Loucy (cell line): ENCODE measurements at regions not wholly inside any gene's neighbourhood (a gene's known extent, or its start where the extent isn't known, plus 50 kb on each side); places are given as distances from the start of the nearest gene placed in this dataset.

Source experiments
- H2AFZ ChIP-seq: fragments of 200-600 bp; sonication (generic); 2 replicates; pipeline ENCODE4 v1.6.0; 2016; ENCODE audit warnings: antibody characterized with exemption, mild to moderate bottlenecking, low read length, moderate library complexity
- H3F3A ChIP-seq: fragments of 200-600 bp; 2 replicates; pipeline ENCODE4 v1.6.0; 2016; ENCODE audit warnings: antibody characterized with exemption, low read depth, mild to moderate bottlenecking
- H3K27me3 ChIP-seq: fragments of 200-600 bp; sonication (generic); 2 replicates; pipeline ENCODE4 v1.6.1; 2014; ENCODE audit warnings: low read length, mild to moderate bottlenecking; ENCODE audit not compliant: insufficient read depth, poor library complexity, severe bottlenecking
- H3K36me3 ChIP-seq: fragments of 200-600 bp; sonication (generic); 2 replicates; pipeline ENCODE4 v1.6.1; 2016; ENCODE audit warnings: low read length; ENCODE audit not compliant: insufficient read depth
- H3K4me1 ChIP-seq: fragments of 200-600 bp; sonication (generic); 2 replicates; pipeline ENCODE4 v1.5.1; 2014; ENCODE audit warnings: low read length, mild to moderate bottlenecking; ENCODE audit not compliant: insufficient read depth, poor library complexity, severe bottlenecking
- H3K4me2 ChIP-seq: fragments of 200-600 bp; sonication (generic); 2 replicates; pipeline ENCODE4 v1.6.0; 2014; ENCODE audit warnings: antibody characterized with exemption, low read length, low read depth, mild to moderate bottlenecking; ENCODE audit not compliant: poor library complexity, severe bottlenecking
- H3K4me3 ChIP-seq: fragments of 200-600 bp; sonication (generic); 2 replicates; pipeline ENCODE4 v1.5.1; 2014; ENCODE audit warnings: low read length, mild to moderate bottlenecking, mixed read lengths; ENCODE audit not compliant: poor library complexity, severe bottlenecking
- H3K79me2 ChIP-seq: fragments of 200-600 bp; sonication (generic); 2 replicates; pipeline ENCODE4 v1.6.1; 2014; ENCODE audit warnings: low read length; ENCODE audit not compliant: insufficient read depth
- H3K9ac ChIP-seq: fragments of 200-600 bp; sonication (generic); 2 replicates; pipeline ENCODE4 v1.6.0; 2014; ENCODE audit warnings: mild to moderate bottlenecking, low read depth, low read length, moderate library complexity; ENCODE audit not compliant: poor library complexity, severe bottlenecking
- H3K9me2 ChIP-seq: fragments of 200-600 bp; sonication (generic); replicated peaks from 2 replicates; pipeline ENCODE4 v1.6.1; 2016; ENCODE audit warnings: low read depth, low read length, mixed read lengths
- H3K9me3 ChIP-seq: fragments of 200-600 bp; sonication (generic); 2 replicates; pipeline ENCODE4 v1.6.1; 2014; ENCODE audit warnings: mild to moderate bottlenecking, antibody characterized with exemption, low read length, low read depth; ENCODE audit not compliant: insufficient read depth
- H4K20me1 ChIP-seq: fragments of 200-600 bp; sonication (generic); 2 replicates; pipeline ENCODE4 v1.6.0; 2014; ENCODE audit warnings: antibody characterized with exemption, low read length, mild to moderate bottlenecking; ENCODE audit not compliant: insufficient read depth, poor library complexity, severe bottlenecking
- CTCF ChIP-seq: fragments of 200-600 bp; sonication (generic); conservative IDR thresholded peaks from 2 replicates; pipeline ENCODE4 v1.5.1; 2014; ENCODE audit warnings: mild to moderate bottlenecking, antibody characterized with exemption, low read length
- EZH2phosphoT487 ChIP-seq: fragments of 200-600 bp; IDR thresholded peaks from 2 replicates; pipeline ENCODE4 v1.6.1; 2018; ENCODE audit warnings: antibody characterized with exemption, mild to moderate bottlenecking, moderate library complexity, borderline replicate concordance

GRCh38 chr2:237158194-237158593 is 72.5 kb downstream of the COPS8 start:
- H3K79me2 ChIP-seq = no peaks in the 10 kb centered on the region
- H2AFZ ChIP-seq = no peak overlapping the region
- no peaks in the 10 kb centered on the region for H4K20me1 ChIP-seq
- no peak for TF ChIP-seq CTCF
- TF ChIP-seq EZH2phosphoT487 = no peak
- no peaks in the 10 kb centered on the region for H3K9me2 ChIP-seq
- H3K36me3 ChIP-seq = no peaks in the 10 kb centered on the region
- peak overlapping the region; percentile 46 for H3K4me2 ChIP-seq
- no peaks in the 10 kb centered on the region for H3K9me3 ChIP-seq
- peaks cover 22% of the 10 kb centered on the region for H3K4me1 ChIP-seq
- no peaks in the 10 kb centered on the region for H3F3A ChIP-seq
- H3K9ac ChIP-seq = no peak overlapping the region
- no peaks in the 10 kb centered on the region for H3K27me3 ChIP-seq
- no peak overlapping the region for H3K4me3 ChIP-seq

DNA sequence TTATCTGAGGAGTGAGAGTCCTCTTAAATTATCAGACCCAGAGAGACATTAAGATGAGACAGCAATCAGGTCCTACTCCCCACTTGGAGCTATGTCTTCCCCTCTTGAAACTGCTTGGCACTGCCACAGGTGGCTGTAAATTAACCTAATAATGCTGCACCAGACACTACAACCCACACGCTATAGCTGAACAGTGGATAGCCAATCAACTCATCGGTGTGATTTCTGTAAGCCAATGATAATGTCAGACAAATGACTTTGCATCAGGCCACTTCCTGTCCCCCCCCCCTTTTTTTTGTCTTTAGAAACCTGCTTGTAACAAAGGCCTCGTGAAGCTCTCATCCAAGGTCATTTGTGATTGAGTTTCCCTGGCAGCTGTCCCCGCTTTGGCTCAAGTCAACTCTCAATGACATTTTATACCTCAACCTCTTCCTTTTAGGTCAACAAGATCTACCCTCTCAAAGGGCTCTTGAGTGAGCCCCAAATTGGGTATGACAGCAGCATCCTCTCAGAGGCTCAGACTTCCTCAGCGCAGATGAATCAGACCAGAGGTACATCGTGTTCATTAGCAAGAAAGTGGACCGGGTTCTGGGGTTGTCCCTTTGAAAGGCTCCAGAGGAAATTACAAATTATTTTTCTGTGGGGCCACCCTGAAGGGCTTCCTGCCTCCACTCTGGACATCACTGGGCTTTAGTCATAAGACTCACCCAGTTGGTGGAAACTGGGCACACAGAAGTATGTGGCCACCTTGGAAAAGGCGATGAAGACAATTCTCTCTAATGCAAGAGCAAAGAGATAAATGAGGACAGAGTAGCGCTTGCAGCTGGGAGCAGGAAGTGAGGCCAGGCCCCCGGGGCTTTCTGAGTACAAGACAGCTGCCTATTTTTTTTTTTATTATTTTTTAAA is 73.6 kb downstream of the COPS8 start:
- peak overlapping the region; percentile 42 for H3K4me3 ChIP-seq
- no peaks in the 10 kb centered on the region for H3K27me3 ChIP-seq
- no peaks in the 10 kb centered on the region for H3F3A ChIP-seq
- no peaks in the 10 kb centered on the region for H3K36me3 ChIP-seq
- H3K9ac ChIP-seq = peak overlapping the region; percentile 57
- H2AFZ ChIP-seq = peak overlapping the region; percentile 38; the same call in 1 of the 2 replicates
- no peaks in the 10 kb centered on the region for H3K9me2 ChIP-seq
- H3K9me3 ChIP-seq = no peaks in the 10 kb centered on the region
- TF ChIP-seq EZH2phosphoT487 = no peak
- TF ChIP-seq CTCF = no peak
- no peaks in the 10 kb centered on the region for H4K20me1 ChIP-seq
- H3K4me1 ChIP-seq = peaks cover 22% of the 10 kb centered on the region
- no peaks in the 10 kb centered on the region for H3K79me2 ChIP-seq
- H3K4me2 ChIP-seq = peak overlapping the region; percentile 46

GRCh38 chr2:237160271-237160919 is 74.7 kb downstream of the COPS8 start:
- Histone ChIP-seq H3K4me3 (no peak overlapping the region), H3K9me3 (no peaks in the 10 kb centered on the region), H3K9me2 (no peaks in the 10 kb centered on the region), H3K36me3 (no peaks in the 10 kb centered on the region), H4K20me1 (no peaks in the 10 kb centered on the region), H2AFZ (no peak overlapping the region), H3K4me2 (no peak overlapping the region), H3K9ac (no peak overlapping the region), H3K4me1 (peaks cover 18% of the 10 kb centered on the region), H3K79me2 (no peaks in the 10 kb centered on the region), H3K27me3 (no peaks in the 10 kb centered on the region), H3F3A (no peaks in the 10 kb centered on the region)
- no peak for TF ChIP-seq EZH2phosphoT487
- TF ChIP-seq CTCF = no peak
